ENCODE measurements at regions not wholly inside any gene's neighbourhood (a gene's known extent, or its start where the extent isn't known, plus 50 kb on each side); places are given as distances from the start of the nearest gene placed in this dataset.

DNA sequence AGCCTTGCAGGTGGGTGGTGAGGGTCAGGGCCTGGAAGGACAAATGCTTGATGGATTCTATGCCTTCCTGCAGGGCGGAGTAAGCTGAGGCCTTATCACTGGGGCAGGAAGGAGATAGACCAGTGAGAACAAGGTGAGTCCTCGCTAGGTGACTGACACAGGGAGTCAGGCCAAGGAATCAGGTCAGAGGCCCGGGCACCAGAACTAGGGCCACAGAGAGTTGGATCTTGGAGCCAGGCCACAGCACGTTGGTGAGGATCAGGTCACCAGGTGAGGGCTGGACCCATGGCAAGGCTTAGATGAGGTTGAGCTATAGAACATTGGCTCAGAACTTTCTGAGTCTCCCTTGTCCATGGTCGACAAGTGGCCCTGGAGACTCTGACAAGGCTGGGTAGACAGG is 328.2 kb downstream of the FOXO1 start:
- ChIA-PET CTCF (no interaction called here), POLR2A (no interaction called here)
- no peak for TF ChIP-seq INSM2 (tag by site-specific recombination; IDR thresholded peaks at IDR 0.05)
- TF ChIP-seq ZNF677 (tag by site-specific recombination; IDR thresholded peaks at IDR 0.05), result no peak
- TF ChIP-seq ZNF132 (tag by site-specific recombination; IDR thresholded peaks at IDR 0.05; ENCODE audit: borderline replicate concordance), result no peak
- TF ChIP-seq ZNF449 (tag by site-specific recombination; IDR thresholded peaks at IDR 0.05), result no peak
- no peak for TF ChIP-seq ZBTB21 (tag by site-specific recombination; IDR thresholded peaks at IDR 0.05)
- no peak for TF ChIP-seq ZFHX2 (tag by site-specific recombination; conservative IDR thresholded peaks at IDR 0.05)
- TF ChIP-seq, protein P1, sequence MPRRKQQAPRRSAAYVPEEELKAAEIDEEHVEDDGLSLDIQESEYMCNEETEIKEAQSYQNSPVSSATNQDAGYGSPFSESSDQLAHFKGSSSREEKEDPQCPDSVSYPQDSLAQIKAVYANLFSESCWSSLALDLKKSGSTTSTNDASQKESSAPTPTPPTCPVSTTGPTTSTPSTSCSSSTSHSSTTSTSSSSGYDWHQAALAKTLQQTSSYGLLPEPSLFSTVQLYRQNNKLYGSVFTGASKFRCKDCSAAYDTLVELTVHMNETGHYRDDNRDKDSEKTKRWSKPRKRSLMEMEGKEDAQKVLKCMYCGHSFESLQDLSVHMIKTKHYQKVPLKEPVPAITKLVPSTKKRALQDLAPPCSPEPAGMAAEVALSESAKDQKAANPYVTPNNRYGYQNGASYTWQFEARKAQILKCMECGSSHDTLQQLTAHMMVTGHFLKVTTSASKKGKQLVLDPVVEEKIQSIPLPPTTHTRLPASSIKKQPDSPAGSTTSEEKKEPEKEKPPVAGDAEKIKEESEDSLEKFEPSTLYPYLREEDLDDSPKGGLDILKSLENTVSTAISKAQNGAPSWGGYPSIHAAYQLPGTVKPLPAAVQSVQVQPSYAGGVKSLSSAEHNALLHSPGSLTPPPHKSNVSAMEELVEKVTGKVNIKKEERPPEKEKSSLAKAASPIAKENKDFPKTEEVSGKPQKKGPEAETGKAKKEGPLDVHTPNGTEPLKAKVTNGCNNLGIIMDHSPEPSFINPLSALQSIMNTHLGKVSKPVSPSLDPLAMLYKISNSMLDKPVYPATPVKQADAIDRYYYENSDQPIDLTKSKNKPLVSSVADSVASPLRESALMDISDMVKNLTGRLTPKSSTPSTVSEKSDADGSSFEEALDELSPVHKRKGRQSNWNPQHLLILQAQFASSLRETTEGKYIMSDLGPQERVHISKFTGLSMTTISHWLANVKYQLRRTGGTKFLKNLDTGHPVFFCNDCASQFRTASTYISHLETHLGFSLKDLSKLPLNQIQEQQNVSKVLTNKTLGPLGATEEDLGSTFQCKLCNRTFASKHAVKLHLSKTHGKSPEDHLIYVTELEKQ (tag by site-specific recombination; IDR thresholded peaks at IDR 0.05; ENCODE audit: borderline replicate concordance), result no peak
- TF ChIP-seq SCRT1 (tag by site-specific recombination; IDR thresholded peaks at IDR 0.05; ENCODE audit: borderline replicate concordance), result no peak
- TF ChIP-seq ZNF114 (tag by site-specific recombination; IDR thresholded peaks at IDR 0.05), result no peak
- no peak for TF ChIP-seq ZNF433 (tag by site-specific recombination; IDR thresholded peaks at IDR 0.05; ENCODE audit: low read depth)
- no peak for TF ChIP-seq PRDM2 (tag by site-specific recombination; IDR thresholded peaks at IDR 0.05; ENCODE audit: borderline replicate concordance)
- TF ChIP-seq FEZF1 (tag by site-specific recombination; IDR thresholded peaks at IDR 0.05), result no peak
- no peak for TF ChIP-seq ZNF223 (tag by site-specific recombination; IDR thresholded peaks at IDR 0.05)
- no peak for TF ChIP-seq ZNF248 (tag by site-specific recombination; IDR thresholded peaks at IDR 0.05)
- no peak for TF ChIP-seq ZNF560 (tag by site-specific recombination; IDR thresholded peaks at IDR 0.05; ENCODE audit: borderline replicate concordance)
- TF ChIP-seq ZNF112 (tag by site-specific recombination; IDR thresholded peaks at IDR 0.05), result no peak
- H3K36me3 ChIP-seq (ENCODE audit: control insufficient read depth in 2 of 2, insufficient read depth in 1 of 2, low read length in 2 of 2), result no peaks in the 10 kb centered on the region
- H3K4me1 ChIP-seq (ENCODE audit: control insufficient read depth, insufficient read depth, low read length), result no peaks in the 10 kb centered on the region
- H3K4me3 ChIP-seq (ENCODE audit: low read depth, low read length), result no peak overlapping the region
- H3K27ac ChIP-seq (ENCODE audit: extremely low read depth, low read depth, low read length), result no peak overlapping the region
- no peaks in the 10 kb centered on the region for H3K9me3 ChIP-seq (ENCODE audit: control insufficient read depth, insufficient read depth, low read depth, low read length)
